Stimulated activated CD4-positive, alpha-beta T cell treated with anti-CD3 and anti-CD28 coated beads, Interleukin-4, amount 100 ng/mL, for 24 hours (primary cell): ENCODE measurements at regions not wholly inside any gene's neighbourhood (a gene's known extent, or its start where the extent isn't known, plus 50 kb on each side); places are given as distances from the start of the nearest gene placed in this dataset.

Experiments used
- DNase-seq: peaks from one replicate; pipeline ENCODE4 v3.0.0-alpha.2; 2020

DNA sequence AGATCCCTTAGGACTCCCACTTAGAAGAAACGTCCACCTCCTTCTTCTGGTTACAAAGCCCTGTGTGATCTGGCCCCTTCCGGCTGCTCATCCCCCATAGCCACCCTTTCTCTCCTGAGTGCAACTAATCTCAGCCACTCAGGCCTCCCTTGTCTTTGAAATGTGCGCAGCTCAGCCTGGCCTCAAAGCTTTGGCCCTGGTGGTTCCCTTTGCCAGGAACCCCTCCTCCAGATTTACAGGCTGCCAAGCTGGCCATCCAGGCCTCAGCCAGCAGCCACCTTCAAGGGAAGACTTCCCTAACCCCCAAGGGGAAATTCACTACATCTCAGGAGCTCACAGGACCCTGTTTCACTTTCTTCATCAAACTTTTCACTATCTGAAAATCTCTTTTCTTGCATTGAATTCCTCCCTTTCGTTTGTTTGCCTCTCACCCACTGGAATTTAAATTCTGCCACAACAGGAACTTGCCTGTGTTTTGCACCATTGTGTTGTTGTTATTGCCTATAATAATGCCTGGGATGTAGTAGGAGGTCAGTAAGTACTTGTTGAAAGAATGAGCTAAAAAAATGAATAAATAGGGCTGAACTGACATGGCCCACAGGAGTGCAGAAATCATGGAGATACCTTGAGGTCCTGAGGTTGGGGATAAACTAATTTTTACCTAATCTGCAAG, 109.5 kb upstream of the PFN2 start:
- DNase-seq, result no peak

DNA sequence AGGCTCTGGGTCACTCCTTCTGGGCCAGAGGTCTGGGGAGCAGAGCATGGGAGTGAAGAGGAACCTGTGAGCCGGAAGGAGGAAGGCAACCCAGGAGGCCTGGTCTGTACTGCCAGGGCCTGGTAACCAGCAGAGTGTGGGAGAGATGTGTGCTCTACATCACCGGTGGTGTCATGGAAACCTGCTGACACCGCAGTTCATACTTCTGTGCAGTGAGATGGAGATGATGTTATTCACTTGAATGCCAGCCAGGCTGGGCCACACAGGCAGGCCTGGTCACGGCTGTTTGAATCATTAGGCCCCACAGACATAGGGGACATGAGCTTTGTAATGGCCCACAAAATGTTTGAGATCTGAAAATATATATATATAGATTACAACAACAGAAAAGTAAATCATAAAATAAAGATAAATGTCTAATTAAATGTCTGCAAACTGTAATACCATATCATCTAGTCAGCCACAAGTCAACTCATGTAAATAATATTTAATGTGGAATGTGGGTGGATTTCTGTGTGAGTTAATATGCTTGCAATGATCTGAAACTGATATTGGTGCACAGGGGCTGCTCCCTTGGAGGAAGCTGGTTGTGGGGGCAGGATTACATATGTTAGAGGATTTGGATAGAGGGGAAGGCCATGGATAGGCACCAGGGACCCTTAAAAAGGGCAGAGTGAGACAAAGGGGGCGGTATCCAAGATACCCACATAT, 108.5 kb upstream of the PFN2 start:
- DNase-seq, result no peak

DNA sequence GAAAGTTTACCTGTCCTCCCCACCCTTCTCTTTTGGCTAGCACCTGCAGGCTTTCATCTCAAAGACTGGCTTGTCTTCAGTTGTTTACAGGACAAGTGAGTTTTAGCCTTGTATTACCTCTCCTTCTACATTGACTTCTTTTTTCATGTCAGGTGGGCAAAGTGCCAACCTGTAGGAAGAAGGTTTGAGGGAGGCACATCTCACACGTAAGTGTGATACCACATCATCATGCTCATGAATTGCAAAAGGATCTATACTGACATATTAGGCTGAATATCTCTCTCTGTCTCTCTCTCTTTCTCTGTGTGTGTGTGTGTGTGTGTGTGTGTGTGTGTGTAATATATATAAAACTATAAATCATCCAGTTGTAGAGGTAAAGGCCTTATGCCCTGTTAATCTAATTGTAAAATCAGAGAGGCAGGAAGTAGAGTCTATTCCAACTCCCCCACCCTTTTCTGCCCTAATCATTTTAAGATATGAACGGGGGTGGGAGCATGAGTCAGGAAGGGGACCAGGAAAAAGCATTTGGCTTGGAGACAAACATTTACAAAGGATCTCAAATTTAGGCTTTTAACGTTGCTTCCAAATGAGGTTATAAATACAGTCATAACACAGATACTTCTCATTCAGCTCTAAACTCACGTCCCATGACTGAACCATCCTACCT, 107.0 kb upstream of the PFN2 start:
- DNase-seq, result no peak

DNA sequence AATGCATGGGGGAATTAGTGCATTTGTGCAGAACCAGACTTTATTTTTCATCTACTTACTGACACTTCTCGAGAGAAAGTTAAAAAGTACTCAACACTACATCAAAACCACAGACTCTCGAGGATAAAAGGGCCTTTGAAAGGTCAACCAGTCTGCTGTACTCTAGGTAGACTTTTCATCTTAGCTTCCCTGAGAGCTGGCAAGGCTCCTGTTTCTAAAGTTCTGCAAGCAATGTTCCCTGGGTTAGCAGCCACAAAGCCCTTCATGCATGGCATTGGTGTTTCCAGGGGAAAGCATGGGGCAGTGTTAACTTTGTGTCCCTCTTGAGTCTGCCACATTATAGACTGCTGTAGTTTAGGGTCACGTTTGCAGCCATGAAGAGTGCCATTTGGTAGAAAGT, 106.4 kb upstream of the PFN2 start:
- no peak for DNase-seq

DNA sequence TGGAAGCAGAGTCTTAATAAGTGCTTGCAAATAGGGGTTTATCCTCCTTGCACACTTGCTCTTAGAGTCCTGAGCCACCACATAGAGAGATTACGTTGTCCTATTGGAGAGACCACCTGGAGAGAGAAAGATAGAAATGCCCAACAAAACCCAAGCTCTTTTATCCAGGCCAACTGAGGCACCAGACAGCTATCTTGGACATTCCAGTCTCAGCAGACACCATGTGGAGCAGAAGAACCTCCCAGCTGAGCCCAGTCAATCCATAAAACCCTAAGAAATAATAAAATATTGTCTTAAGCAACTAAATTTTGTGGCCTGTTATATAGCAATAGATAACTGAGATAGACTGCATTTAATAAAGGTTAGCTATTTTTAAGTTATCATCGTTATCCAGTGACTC, 105.7 kb upstream of the PFN2 start:
- DNase-seq, result no peak

DNA sequence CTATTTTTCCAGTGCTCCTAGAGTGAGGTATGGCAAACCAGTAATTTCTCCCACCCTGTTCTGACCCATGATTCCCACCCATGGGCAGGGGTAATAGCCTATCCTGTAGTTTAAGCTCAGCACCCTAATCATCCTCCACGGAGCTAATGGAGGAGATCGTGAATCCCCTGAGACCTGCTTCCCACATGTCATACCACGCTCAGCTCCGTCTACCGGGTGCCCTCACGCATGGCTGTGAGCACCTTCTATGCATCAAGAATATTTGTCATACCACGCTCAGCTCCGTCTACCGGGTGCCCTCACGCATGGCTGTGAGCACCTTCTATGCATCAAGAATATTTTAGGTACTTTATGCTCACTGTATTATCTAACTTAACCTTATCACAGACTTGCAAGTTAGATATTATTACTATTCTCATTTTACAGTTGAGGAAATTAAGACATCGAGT, 104.7 kb upstream of the PFN2 start:
- DNase-seq, result no peak

DNA sequence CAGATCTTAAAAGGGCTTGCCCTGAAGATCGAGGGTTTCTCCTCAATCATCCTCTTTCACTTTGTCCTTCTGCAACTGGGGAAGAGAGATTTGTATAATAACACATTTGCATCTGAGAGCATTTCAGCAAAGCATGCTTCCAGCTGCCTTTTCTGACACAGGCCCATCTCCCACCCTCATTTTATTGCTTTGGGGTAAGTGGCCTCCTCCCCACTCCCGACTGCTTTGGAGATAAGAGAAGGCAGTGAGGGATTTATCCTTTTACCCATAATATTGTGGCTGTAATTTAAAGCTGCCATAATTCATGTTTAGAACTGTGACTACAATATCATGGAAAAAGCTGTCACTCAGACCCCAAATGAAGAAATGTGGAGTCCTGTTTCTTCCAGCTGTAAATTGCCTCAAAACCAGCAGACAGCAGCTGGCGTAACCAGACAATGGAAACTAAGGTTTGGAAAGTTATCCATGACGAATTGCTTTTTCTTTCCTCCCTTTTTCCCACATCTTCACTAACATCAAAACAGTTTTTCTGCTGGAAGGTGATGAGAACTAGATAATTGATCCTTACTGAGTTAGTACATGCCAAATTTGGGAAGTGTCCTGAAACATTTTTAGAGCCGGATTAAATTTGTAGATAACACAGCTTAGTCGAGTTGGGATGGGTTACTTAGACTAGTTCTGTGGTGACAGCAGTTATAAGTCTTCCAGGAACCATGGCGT, 104.2 kb upstream of the PFN2 start:
- no peak for DNase-seq

DNA sequence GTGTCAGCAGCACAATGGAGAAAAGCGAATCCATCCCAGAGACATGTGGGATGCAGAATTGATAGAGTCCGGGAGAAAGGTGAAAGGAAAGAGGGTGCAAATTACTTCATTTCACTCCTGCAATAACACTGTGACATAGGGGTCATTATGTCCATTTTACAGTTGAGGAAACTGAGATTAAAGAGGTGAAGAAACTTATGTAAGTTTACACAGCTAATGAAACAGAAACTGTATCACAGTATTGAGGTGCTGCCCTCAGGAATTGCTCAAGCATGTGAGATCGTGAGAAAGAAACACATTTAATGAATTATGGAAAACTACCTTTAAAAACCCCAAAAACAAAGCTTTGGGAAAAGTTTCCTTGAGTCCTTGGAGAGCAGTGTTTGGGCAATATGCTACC, 103.6 kb upstream of the PFN2 start:
- DNase-seq, result no peak

DNA sequence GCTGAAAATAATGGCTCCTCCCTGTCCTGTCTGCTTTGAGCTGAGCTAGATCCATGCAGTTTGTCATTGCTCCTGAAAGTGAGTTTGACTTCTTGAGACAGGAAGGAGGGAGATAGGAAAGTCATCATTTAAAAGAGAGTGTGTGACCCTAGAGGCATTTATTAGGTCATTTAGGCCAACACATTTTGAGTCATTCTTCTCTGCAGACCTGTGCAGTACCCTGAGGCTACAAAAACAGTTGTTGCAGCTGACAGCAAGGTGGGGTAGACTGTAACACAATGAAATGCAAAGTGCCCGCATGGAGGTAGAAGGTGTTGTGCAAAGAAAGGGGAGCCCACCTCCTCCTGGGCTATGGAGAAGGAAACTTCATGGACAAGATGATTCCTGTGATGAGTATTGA, 102.8 kb upstream of the PFN2 start:
- no peak for DNase-seq

DNA sequence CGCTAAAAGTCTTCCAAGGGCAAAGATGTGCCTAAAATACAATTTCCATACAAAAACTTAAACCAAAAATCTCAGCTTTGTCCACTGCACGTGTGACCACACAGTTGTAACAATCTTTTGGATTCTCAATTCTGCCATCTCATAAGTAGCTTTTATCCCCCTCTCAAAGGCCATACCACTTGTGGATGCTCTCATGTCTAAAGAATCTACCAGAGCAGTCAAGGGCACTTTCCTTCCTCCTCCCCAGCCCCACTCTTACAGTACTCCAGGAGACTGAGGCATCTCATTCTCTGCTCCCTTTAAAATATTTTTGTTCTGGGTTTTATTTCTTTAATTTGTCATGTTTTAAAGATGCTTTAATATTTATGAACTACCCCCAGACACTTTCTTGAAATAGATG, 102.3 kb upstream of the PFN2 start:
- DNase-seq, result no peak

DNA sequence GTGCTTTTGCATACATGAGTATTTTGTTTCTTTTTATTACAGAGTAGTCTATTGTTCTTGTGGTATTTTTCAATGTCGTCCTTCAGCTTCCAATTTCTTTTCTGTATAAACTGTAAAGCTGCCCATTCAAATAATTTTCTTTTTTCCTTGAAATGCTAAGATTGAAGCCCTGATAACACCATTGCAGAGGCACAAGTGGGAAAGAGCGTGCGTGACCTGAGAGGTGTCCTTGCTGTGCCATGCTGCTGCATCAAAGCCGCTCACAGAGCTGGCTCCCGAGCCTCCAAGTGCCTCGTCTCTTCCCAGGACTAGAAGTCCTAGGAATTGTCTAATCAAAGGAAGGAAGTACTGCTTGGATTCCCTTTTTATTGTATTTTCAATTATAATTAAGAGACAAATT, 101.9 kb upstream of the PFN2 start:
- no peak for DNase-seq

DNA sequence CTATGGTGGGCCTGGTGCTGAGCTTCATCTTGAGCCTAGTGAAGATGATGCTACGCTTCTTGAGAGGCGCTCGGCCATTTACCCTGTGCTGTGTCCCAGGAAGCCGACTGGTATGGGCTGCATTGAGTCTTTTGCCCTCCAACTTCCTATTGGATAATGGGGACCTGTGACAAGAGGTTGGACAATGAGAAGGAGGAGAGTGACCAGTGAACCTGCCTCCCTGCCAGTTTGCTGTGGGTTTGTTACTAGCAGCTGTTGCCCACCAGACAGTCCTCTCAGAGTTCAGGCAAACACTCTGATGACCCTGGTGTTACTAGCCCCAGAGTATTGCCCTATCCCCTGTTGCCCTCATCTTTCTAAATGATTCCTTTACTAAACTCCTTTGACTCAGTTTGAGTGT, 99.6 kb upstream of the PFN2 start:
- no peak for DNase-seq

DNA sequence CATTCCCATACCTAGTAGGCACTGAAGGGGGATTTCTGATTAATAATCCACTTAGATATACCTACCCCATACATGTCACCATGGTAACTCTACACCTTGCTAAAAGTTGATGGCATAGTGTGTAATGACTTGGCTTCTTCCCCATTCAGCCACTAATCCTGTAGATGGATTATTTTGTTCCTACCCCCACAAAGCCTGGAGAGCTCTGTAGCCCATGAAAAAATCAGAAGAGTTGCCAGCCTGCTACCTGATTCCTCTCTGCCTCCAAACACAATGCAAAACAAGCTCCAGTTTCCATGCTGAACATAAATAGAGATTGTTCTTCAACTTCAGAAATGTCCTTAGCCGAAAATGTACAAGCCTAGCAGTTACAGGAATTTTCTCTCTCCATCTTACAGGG, 98.9 kb upstream of the PFN2 start:
- no peak for DNase-seq

DNA sequence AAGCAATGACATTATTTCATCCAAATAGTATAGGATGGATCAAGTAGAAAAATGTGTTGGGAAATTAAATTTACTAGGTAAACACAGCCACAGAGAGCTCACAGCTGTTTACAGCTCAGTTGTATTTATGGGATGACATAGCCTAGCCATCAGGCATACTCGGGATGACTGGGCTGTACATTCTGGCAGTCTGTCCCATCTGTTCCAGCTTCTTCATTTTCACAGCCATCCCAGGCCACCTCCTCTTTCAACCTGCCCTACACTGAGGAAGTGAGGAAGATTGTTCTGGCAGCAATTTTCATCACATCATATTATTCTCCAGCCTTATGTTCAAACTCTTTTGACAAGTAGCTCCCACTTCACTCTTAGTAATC, 98.4 kb upstream of the PFN2 start:
- no peak for DNase-seq

DNA sequence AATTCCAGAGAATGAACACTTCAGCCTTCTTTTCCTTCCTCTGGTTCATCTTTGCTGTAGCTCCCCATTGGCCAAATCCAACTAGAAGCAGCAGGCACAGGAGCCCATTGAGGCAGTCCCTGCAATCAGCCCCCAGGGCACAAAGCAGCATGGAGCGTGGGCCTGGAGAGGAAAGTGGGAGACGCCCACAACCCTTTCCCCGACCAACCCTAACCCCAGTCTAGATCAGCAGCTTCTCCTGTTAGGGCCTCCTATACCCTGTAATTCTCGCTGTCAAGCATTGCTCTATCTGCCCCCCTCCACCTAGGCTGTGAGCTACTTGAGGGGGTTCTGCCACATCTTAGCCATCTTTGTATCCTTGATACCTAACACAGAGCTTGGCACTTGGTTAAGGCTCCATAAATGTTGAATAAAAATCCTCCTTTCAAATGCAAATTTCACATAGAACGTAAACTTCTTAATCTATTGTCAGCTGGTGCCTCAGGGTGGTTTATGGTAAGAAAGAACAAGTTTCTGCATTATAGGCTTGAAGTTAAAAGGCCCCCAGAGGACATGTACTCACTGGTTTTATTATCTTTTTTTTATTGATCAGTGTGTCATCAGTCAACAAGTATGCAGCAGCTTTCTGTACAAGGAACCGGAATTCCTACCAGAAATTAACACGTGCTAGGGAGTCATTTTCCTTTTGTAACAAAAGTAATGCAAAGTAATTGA, 97.9 kb upstream of the PFN2 start:
- DNase-seq, result no peak

DNA sequence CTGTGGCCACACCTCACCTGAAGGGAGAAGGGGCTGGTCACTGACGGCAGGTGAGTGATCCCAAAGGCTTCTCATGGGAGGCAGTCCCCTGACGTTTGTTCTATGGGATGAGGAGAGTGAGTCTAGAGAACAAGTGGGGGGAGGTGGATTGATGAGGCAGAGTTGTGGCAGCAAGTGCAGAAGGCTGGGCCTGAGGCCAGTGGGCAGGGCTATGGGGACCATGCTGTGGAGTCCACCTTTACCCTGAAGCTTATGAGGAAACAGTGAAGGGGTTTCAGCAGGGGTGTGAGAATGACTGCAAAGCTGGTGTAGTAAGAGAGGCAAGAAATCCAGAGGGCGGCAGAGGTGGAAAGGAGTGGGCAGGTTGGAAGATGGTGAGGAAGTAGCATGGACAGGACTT, 96.9 kb upstream of the PFN2 start:
- no peak for DNase-seq

DNA sequence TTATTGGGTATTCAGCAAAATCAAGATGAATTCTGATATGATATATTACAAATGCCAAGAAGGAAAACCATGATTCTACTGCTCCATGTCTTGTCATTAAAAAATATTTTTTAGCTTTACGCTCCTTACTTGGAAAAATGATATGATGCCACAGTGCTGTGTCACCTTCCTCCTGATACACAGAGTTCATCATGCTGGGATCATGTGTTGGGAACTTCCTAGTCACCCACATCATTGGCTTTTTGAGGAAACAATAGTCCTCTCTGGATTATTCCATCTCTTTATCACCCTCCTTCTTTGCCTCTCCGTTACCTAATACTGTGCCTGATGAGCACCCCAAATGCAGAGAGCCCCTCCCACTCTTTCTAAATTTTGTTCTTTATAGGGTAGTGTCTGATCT, 94.3 kb upstream of the PFN2 start:
- DNase-seq, result no peak

DNA sequence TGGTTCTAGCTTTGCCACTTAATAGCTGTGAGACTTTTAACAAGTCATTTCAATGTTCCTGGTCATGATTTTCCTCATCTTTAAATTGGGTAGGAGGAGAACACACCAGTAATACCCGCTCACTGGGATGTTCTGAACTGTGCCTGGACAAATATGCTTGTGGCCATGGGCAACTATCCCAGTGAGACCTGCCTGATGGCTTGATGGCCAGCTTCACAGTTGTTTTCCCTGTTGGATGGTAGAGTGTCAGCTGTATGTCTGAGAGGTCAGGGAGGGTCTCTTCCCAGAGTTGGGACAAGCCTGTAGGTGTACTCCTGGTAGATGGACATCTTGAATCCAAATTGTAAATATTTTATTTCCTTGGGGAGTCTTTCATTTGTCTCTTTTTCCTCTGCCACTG, 92.5 kb upstream of the PFN2 start:
- DNase-seq, result no peak

DNA sequence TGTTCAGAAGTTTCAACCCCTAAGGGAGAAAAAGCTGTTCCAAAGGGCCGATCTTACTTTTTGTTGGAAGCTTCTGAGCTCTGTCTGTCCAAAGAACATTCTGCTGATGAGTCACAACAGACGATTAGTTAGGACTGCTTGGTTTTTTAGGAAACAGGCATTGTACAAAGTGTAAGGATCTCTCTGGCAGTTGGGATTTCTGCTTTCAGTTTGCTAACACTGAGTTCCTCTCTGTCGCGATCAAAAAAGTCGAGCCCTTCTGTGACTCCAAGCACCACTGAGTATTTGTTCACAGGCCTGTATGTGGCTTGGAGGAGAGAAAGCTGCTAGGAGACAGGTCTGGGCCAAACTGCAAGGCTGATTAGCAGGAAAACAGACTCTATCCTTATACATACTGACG, 91.8 kb upstream of the PFN2 start:
- no peak for DNase-seq

DNA sequence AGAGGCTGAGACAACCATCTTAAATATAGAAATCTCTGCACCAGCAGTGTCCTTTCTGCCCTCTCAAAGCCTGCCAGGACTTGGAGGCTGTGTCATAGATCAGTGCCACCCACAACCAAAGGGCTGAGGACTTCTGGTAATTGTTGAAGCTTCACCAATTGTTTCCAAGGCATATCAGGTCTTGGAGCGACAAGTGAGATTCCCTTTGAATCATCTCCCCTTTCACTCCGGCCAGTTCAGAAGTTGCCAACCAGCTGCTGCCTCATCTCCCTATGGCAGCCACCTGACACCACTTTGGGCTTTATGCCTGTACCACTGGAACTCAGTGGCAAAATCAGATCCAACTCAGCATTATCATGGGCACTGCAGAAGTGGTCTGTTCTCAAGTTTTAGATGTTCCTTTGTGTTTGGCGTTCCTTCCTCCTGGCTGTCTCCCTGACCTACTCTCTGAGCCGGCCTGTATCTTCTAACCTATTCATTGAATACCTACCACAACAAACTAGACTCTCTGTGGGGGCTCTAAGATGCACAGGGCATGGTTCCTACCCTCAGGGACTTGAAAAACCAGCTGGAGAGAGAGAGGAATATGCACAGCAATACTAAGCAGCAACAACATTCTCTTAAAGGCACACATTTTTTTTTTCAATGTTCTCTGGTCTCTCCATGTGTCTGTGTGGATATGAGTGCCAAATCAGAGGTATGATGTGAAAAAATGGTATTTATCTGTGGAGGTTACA, 90.8 kb upstream of the PFN2 start:
- DNase-seq, result no peak

DNA sequence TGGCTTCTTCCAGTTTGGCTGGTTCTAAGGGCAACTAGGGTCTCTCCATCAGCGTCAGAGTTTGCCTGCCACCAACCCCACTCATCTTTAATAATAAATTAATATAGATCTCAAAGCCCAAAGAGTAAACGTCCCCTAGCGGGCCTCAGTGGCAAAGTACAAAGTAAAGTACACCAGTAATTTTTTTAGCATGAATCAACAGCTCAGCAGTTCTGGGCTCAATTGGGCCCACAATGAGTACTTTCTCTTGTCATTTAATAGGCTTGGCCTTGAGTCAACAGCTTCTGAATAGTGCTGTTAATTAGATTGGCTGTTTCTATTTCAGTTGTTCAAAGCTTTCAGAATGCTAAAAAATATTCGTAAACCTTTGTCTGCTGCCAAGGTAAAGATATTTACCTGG, 89.0 kb upstream of the PFN2 start:
- DNase-seq, result no peak

DNA sequence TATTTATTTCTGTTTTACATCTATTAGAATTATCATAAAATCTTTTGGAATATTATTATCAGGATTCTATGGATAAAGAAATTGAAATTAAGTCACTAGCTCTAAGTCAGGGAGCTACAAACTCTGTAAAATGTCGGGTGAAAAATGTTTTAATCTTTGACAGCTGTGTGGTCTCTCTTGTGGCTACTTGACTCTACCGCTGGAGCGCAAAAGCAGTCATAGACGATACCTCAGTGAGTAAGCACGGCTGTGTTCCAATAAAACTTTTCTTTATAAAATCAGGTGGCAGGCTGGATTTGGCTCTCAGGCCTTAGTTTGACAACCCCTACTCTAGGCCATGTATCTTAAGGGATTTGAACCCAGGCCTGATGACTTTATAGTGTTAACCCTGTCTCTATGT, 88.5 kb upstream of the PFN2 start:
- DNase-seq, result no peak

DNA sequence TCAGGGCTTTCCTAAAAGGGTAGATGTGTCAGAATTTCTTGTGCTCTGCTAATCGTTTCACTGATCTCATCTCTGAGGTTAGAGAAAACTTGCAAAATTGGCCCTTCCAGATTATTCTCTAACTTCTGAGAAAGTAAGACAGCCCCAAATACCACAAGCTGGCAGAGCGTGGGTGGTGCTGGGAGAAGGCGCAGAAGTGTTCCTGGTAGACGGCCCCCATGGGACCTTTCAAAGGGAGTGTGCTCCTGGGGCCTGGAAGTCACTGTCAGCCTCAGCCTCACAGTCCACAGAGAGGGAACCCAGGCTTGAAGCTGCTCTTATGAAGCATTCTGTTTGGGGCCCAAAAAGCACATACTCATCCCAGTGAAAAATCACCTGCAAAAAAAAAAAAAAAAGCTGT, 86.5 kb upstream of the PFN2 start:
- DNase-seq, result no peak
